DMS 273 (cell line): ENCODE measurements at regions not wholly inside any gene's neighbourhood (a gene's known extent, or its start where the extent isn't known, plus 50 kb on each side); places are given as distances from the start of the nearest gene placed in this dataset.

Experiments
- DNase-seq: peaks from one replicate; lab custom pipeline; 2025; ENCODE audit not compliant: unreplicated experiment; lab: John Stamatoyannopoulos, UW

GRCh38 chr3:59266551-59266950 lies 216.7 kb upstream of the CFAP20DC start:
- no peak for DNase-seq

GRCh38 chr3:59265566-59265965 lies 215.7 kb upstream of the CFAP20DC start:
- peak; percentile 17 for DNase-seq

DNA sequence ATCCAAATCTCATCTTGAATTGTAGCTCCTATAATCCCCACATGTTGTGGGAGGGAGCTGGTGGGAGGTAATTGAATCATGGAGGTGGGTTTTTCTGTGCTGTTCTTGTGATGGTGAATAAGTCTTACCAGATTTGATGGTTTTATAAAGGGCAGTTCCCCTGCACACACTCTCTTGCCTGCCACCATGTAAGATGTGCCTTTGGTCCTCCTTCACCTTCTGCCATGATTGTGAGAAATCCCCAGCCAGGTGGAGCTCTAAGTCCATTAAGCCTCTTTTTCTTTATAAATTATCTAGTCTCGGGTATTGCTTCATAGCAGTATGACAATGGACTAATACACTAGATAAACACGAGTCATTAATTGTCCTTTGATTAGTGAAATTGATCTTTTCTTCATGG lies 214.5 kb upstream of the CFAP20DC start:
- DNase-seq = no peak

DNA sequence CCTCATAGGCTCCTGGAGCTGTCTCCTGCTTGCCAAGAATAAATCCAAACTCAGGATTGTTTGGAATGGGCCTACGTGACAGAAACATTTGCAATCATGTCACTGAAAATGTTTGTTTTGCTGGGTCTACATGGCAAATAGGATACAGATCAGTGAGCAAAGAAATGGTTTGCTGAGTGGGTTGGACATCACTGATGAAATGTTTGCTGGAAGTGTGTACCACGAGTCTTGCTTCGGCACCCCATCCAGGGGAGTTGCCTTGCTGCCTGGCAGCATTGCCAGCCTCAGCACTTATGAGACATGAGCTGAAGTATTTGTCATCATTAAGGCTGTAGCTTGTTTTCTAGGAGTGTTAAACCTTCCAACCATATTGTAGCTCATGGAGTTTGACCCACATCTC lies 213.3 kb upstream of the CFAP20DC start:
- DNase-seq = no peak

- DNase-seq = no peak
Measured at GRCh38 chr3:59262076-59262498, 212.3 kb upstream of the CFAP20DC start.

DNA sequence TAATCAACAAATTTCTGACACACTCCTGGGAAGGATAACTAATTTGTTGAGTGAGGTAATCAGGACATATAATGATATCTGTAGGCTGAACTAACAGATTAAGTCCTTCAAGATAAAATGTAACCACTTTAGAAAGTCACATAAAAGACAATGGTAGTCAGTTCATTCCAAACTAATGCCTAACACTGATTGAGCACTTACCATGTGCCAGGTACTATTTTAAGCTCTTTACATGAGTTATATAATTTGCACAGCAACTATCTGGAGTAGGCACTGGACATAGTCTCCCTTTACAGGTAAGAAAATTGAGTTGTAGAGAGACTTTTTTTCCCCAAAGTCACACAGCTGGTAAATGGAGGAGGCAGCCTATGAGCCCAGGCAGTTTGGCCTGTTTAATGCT lies 211.2 kb upstream of the CFAP20DC start:
- no peak for DNase-seq

GRCh38 chr3:59258550-59259260 lies 208.9 kb upstream of the CFAP20DC start:
- no peak for DNase-seq

- DNase-seq = no peak
Measured at GRCh38 chr3:59257506-59257905, 207.7 kb upstream of the CFAP20DC start.

GRCh38 chr3:59256230-59256629 lies 206.4 kb upstream of the CFAP20DC start:
- DNase-seq = peak; percentile 20

DNA sequence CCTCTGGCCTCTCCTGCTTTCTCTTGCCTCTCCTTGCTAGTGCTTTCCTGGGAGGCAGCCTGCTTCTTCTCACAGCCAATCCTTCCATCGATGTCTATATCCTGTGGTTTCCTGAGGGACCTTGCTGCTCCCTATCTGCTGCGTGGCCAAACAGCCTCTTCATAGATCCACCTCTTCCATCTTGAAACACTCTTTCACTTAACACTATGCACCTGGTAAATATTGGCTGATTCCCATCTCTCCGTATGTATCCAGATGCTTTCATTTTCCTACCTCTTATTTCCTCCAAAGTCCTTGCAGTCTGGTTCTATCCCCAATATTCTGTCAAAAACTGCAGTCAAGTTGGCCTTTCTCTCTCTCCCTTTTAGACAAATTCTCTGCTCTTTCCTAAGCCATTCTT lies 205.2 kb upstream of the CFAP20DC start:
- no peak for DNase-seq

GRCh38 chr3:59254433-59254832 lies 204.6 kb upstream of the CFAP20DC start:
- DNase-seq = no peak

DNA sequence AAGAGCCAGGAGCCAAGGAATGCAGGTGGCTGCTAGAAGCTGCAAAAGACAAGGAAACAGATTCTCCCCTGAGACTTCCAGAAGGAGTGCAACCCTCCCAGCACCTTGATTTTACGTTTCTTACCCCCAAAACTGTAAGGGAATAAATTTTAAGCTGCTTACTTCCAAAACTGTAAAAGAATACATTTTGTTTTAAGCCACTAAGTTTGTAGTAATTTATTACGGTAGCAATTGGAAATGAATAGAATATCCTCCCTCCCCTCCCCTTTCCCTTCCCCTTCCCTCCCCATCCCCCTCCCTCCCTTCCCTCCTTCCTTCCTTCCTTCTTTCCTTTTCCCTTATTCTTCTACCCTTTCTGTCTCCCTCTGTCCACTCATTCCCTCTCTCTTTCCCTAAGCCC lies 203.7 kb upstream of the CFAP20DC start:
- no peak for DNase-seq

DNA sequence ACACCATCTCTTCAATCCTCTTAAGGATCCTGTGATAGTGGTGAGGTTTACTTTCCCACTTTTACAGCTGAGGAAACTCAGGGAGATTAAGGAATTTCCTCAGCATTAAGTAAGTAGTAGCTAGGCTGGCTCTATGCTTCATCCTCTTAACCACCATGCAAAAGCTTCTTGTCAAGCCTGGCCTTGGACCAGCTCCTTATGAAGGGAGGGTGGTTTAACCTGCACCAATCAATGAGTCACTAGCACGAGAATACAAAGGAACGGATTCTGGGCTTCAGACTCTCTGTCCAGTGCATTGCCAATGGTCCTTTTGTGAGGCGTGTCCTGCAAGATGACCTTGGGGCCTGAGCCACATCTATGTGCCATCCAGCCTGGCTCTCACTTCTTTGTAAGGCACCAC lies 202.0 kb upstream of the CFAP20DC start:
- no peak for DNase-seq

GRCh38 chr3:59250600-59250999 lies 200.8 kb upstream of the CFAP20DC start:
- DNase-seq = no peak

- peak; percentile 54 for DNase-seq
Measured at GRCh38 chr3:59249698-59250361, 200.0 kb upstream of the CFAP20DC start.

- no peak for DNase-seq
Measured at GRCh38 chr3:59249004-59249403, 199.2 kb upstream of the CFAP20DC start.

DNA sequence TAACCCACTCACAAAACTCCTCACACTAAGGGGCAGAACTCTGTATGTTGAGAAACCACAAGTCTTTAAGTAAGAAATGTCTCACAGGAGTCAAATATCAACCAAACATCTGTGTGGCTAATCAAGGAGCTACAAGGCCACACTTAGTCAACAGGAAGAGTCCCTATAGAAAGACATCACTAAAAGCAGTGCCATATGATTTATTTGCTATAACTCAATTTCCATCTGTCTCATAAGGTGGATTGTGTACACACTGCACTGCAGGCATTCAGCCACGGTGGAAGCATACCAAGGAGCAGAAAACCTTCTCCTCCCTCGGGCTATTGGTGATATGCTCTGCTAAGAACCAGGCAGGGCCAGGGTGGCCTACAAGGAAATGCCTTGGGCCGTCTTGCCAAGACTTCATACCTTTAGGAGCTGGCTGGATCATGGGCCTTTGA lies 197.6 kb upstream of the CFAP20DC start:
- DNase-seq = peak; percentile 41

DNA sequence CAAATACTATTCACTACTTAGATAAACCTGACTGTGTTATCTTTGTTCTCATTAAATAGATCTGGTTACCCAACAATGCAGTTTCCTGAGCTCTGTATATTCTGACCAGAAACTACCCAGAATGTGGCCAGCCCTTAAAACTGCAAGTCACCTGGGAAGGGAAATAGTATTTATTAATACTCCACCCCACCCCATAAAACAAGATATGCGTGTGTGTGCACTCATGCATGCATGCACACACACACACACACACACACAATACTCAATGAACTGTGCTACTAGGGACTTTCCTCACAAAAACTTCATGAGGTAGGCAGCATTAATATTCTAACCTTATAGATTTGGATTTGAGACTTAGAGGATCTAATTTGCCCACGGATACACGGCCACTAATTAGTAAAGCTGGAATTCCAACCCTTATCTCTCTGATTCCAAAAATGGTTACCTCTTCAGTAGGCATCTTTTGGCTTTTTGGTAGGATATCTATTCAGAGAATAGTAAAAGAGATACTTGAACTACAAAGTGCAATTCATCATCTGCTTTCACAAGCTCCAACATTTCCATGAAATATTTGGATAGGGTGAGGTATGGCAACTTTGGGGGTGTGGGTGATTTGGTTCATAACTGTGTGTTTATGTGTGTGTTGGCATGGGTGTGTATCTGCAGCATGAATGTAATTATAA lies 197.0 kb upstream of the CFAP20DC start:
- no peak for DNase-seq

DNA sequence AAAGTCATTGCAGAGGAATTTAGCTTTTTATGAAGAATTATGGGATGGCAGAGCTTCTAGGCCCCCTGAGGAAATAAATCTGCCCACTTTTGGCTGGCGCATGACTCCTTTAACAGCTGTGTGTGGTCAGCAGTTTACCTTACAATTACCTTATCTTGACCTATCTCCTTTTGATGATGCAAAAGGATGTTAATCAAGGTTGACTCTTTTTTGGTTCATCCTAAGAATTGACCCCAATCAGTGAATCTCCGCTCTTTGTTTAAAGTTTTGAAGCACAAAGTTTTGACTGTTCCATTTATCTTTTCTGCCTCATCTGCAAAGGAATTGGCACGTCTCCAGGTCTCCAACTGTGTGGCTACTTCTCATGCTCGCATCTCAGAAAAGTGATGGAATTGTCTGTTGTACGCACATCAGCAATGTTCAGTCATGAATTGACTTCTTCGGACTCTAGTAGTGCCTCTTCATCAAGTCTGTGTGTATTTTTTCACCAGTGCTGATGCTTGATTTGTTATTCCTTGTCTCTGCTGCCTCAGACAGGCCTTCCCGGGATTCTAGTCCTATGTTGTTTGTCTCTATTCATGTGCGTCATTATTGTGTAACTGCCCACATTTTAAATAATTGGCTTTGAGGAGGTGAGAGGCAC lies 196.2 kb upstream of the CFAP20DC start:
- DNase-seq = peak; percentile 26

DNA sequence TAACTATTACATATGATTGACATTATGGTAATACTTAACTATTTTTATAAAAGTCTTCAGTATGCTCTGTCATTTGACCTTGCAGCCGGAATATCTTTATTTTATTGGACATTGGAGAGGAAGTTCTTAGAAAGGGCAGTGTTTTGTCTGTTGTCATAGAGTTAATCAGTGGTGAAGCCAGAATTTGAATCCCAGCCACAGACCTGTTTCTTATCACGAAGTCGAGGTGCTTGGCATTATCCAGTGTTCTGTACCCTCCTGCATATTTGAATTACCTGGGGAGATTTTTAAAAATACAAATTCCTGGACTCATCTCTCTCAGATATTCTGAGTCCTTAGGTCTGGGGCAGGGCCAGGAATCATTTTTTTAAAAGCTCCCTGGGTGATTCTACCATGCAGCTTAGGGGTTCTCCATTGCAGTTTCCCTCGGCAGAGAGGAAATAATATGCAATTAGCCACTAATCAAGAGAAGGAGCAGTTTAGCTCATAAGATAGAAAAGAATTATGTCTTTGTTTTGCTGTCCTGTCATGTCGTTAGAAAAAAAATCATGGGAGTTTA lies 195.6 kb upstream of the CFAP20DC start:
- no peak for DNase-seq

DNA sequence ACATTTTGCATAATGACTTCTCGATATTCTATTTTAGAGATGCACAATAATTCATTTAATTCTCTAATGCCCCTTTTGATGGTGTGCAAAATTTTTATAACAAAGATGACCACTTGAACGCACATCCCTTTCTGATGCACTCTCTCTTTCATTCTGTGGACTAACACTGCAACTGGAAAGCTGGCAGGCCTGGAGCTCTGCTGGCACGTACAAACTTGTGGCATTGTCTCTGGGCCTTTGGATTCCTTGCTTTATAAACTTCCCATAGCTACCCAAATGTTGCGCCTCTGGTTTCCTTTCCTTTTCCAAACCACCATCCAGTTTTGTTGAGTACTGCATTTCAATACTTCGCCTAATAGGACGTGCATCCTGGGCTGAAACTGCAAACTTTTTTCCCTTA lies 194.5 kb upstream of the CFAP20DC start:
- DNase-seq = no peak
